CD4-positive, alpha-beta memory T cell (primary cell): ENCODE measurements at regions not wholly inside any gene's neighbourhood (a gene's known extent, or its start where the extent isn't known, plus 50 kb on each side); places are given as distances from the start of the nearest gene placed in this dataset.

Source experiments
- CTCF ChIA-PET: fragments of 350-600 bp; sonication (Branson Sonifier 250); formaldehyde crosslinking; loops from one replicate; lab custom pipeline; 2021; ENCODE audit warnings: inconsistent platforms; ENCODE audit not compliant: partially characterized antibody; lab: Charles Lee
- POLR2A ChIA-PET: fragments of 350-600 bp; sonication (Branson Sonifier 250); formaldehyde crosslinking; loops from one replicate; lab custom pipeline; 2021; ENCODE audit not compliant: partially characterized antibody; lab: Charles Lee
- DNase-seq, 5 donors: peaks; one replicate each; pipeline versions ENCODE4 v3.0.0 to v3.0.0-alpha.2; 2020 to 2022; ENCODE audit warnings: mixed read lengths in 1 of 5
- H3K27ac ChIP-seq: one replicate; pipeline ENCODE4 v1.7.0; 2013; ENCODE audit warnings: low read depth, low read length
- H3K27me3 ChIP-seq: 2 replicates; pipeline ENCODE4 v1.7.0; 2013; ENCODE audit warnings: mild to moderate bottlenecking, low read length, moderate library complexity; ENCODE audit not compliant: insufficient read depth
- H3K36me3 ChIP-seq: 2 replicates; pipeline ENCODE4 v1.7.0; 2013; ENCODE audit warnings: mild to moderate bottlenecking, low read length, moderate library complexity; ENCODE audit not compliant: insufficient read depth
- H3K4me1 ChIP-seq: 2 replicates; pipeline ENCODE4 v1.7.0; 2013; ENCODE audit warnings: mild to moderate bottlenecking, low read length, moderate library complexity; ENCODE audit not compliant: insufficient read depth
- H3K4me3 ChIP-seq, 2 donors: one replicate each; pipeline ENCODE4 v1.7.0; 2013; ENCODE audit warnings: low read length in 2 of 2, mild to moderate bottlenecking in 1 of 2
- H3K9me3 ChIP-seq, 2 donors: one replicate each; pipeline ENCODE4 v1.7.0; 2013; ENCODE audit warnings: low read length in 2 of 2, control low read depth in 1 of 2; ENCODE audit not compliant: control insufficient read depth in 1 of 2
- H3K27ac Mint-ChIP-seq, 7 donors: one replicate each; pipeline ENCODE4 v1.8.0; 2020 to 2021; ENCODE audit warnings: mixed read lengths in 7 of 7, mild to moderate bottlenecking in 6 of 7, inconsistent platforms in 3 of 7, moderate library complexity in 3 of 7
- H3K27me3 Mint-ChIP-seq, 2 donors: one replicate each; pipeline ENCODE4 v1.8.0; 2020 to 2021; ENCODE audit warnings: mixed read lengths in 2 of 2
- H3K36me3 Mint-ChIP-seq, 2 donors: one replicate each; pipeline ENCODE4 v1.8.0; 2020 to 2021; ENCODE audit warnings: mixed read lengths in 2 of 2, inconsistent platforms in 1 of 2, mild to moderate bottlenecking in 1 of 2
- H3K4me1 Mint-ChIP-seq, 4 donors: one replicate each; pipeline ENCODE4 v1.8.0; 2020 to 2021; ENCODE audit warnings: mixed read lengths in 4 of 4, mild to moderate bottlenecking in 1 of 4
- H3K4me3 Mint-ChIP-seq, 8 donors: one replicate each; pipeline ENCODE4 v1.8.0; 2020 to 2021; ENCODE audit warnings: mixed read lengths in 8 of 8, mild to moderate bottlenecking in 7 of 8, moderate library complexity in 6 of 8, inconsistent platforms in 3 of 8
- H3K9me3 Mint-ChIP-seq, 8 donors: one replicate each; pipeline ENCODE4 v1.8.0; 2020 to 2021; ENCODE audit warnings: mixed read lengths in 8 of 8, mild to moderate bottlenecking in 5 of 8, inconsistent platforms in 3 of 8, moderate library complexity in 1 of 8
- intact Hi-C: fragments of 100-400 bp; cut with micrococcal nuclease; formaldehyde crosslinking; loops from one replicate; pipeline ENCODE4 v1.15.1; 2023

- DNase-seq: no peak
- Mint-ChIP-seq H3K9me3 (peaks cover 0 to 8% (median 2%) of the 10 kb centered on the region in 8 donors), H3K4me3 (no peak overlapping the region), H3K27me3 (no peaks in the 10 kb centered on the region), H3K27ac (no peak overlapping the region), H3K4me1 (no peaks in the 10 kb centered on the region), H3K36me3 (no peaks in the 10 kb centered on the region)
- H3K9me3 ChIP-seq: no peaks in the 10 kb centered on the region
- intact Hi-C loops: no loop called here
- no peaks in the 10 kb centered on the region for H3K27me3 ChIP-seq
- H3K4me1 ChIP-seq: no peaks in the 10 kb centered on the region
- CTCF ChIA-PET: no interaction called here
- no peak overlapping the region for H3K4me3 ChIP-seq
- H3K27ac ChIP-seq: no peak overlapping the region
- no peaks in the 10 kb centered on the region for H3K36me3 ChIP-seq
- POLR2A ChIA-PET: no interaction called here
Observed at GRCh38 chr3:82423268-82424030, 662.0 kb upstream of the GBE1 start.

- H3K4me1 Mint-ChIP-seq: no peaks in the 10 kb centered on the region
Observed at GRCh38 chr3:82416830-82417229, 655.4 kb upstream of the GBE1 start.

GRCh38 chr3:82416349-82416748, 654.9 kb upstream of the GBE1 start:
- no peaks in the 10 kb centered on the region for H3K4me1 Mint-ChIP-seq
- H3K9me3 Mint-ChIP-seq: peaks cover 0 to 16% (median 4%) of the 10 kb centered on the region in 8 donors
- Histone ChIP-seq H3K4me3 (no peak overlapping the region), H3K36me3 (no peaks in the 10 kb centered on the region), H3K9me3 (no peaks in the 10 kb centered on the region), H3K4me1 (no peaks in the 10 kb centered on the region), H3K27ac (no peak overlapping the region), H3K27me3 (no peaks in the 10 kb centered on the region)
- DNase-seq: no peak
- H3K27ac Mint-ChIP-seq: no peak overlapping the region
- no peak overlapping the region for H3K4me3 Mint-ChIP-seq
- ChIA-PET CTCF (no interaction called here), POLR2A (no interaction called here)
- intact Hi-C loops: no loop called here
- H3K27me3 Mint-ChIP-seq: no peaks in the 10 kb centered on the region
- H3K36me3 Mint-ChIP-seq: no peaks in the 10 kb centered on the region

More at GRCh38 chr3:82416830-82417229, 655.4 kb upstream of the GBE1 start:
- CTCF ChIA-PET: no interaction called here
- POLR2A ChIA-PET: no interaction called here
- H3K36me3 ChIP-seq: no peaks in the 10 kb centered on the region
- H3K27ac ChIP-seq: no peak overlapping the region
- Mint-ChIP-seq H3K36me3 (no peaks in the 10 kb centered on the region), H3K27me3 (no peaks in the 10 kb centered on the region), H3K9me3 (peaks cover 0 to 16% (median 4%) of the 10 kb centered on the region in 8 donors), H3K27ac (no peak overlapping the region), H3K4me3 (no peak overlapping the region)
- no peak for DNase-seq
- intact Hi-C loops: no loop called here
- no peak overlapping the region for H3K4me3 ChIP-seq
- H3K9me3 ChIP-seq: no peaks in the 10 kb centered on the region
- H3K27me3 ChIP-seq: no peaks in the 10 kb centered on the region
- no peaks in the 10 kb centered on the region for H3K4me1 ChIP-seq

GRCh38 chr3:82413171-82413570, 651.7 kb upstream of the GBE1 start:
- CTCF ChIA-PET: no interaction called here
- no peak overlapping the region for H3K4me3 Mint-ChIP-seq
- H3K36me3 ChIP-seq: no peaks in the 10 kb centered on the region
- H3K4me3 ChIP-seq: no peak overlapping the region
- H3K4me1 ChIP-seq: no peaks in the 10 kb centered on the region
- no peak overlapping the region for H3K27ac Mint-ChIP-seq
- POLR2A ChIA-PET: no interaction called here
- no peaks in the 10 kb centered on the region for H3K9me3 ChIP-seq
- intact Hi-C loops: no loop called here
- no peaks in the 10 kb centered on the region for H3K36me3 Mint-ChIP-seq
- DNase-seq: no peak
- H3K27ac ChIP-seq: no peak overlapping the region
- no peaks in the 10 kb centered on the region for H3K4me1 Mint-ChIP-seq
- H3K27me3 Mint-ChIP-seq: no peaks in the 10 kb centered on the region
- no peaks in the 10 kb centered on the region for H3K27me3 ChIP-seq
- peaks cover 0 to 13% (median 8%) of the 10 kb centered on the region in 8 donors for H3K9me3 Mint-ChIP-seq

- no peak overlapping the region for H3K4me3 Mint-ChIP-seq
- CTCF ChIA-PET: no interaction called here
- POLR2A ChIA-PET: no interaction called here
- no peak for DNase-seq
- Histone ChIP-seq H3K4me3 (no peak overlapping the region), H3K4me1 (no peaks in the 10 kb centered on the region), H3K27me3 (no peaks in the 10 kb centered on the region), H3K36me3 (no peaks in the 10 kb centered on the region), H3K9me3 (no peaks in the 10 kb centered on the region), H3K27ac (no peak overlapping the region)
- no peaks in the 10 kb centered on the region for H3K27me3 Mint-ChIP-seq
- intact Hi-C loops: no loop called here
- no peak overlapping the region for H3K27ac Mint-ChIP-seq
- H3K9me3 Mint-ChIP-seq: peaks cover 2 to 9% (median 5%) of the 10 kb centered on the region in 8 donors
- no peaks in the 10 kb centered on the region for H3K36me3 Mint-ChIP-seq
- no peaks in the 10 kb centered on the region for H3K4me1 Mint-ChIP-seq
Observed at GRCh38 chr3:82410366-82410765, 648.9 kb upstream of the GBE1 start.

GRCh38 chr3:82409842-82410241, 648.4 kb upstream of the GBE1 start:
- no peak overlapping the region for H3K27ac Mint-ChIP-seq
- ChIA-PET POLR2A (no interaction called here), CTCF (no interaction called here)
- Histone ChIP-seq H3K36me3 (no peaks in the 10 kb centered on the region), H3K4me1 (no peaks in the 10 kb centered on the region), H3K9me3 (no peaks in the 10 kb centered on the region), H3K4me3 (no peak overlapping the region), H3K27me3 (no peaks in the 10 kb centered on the region), H3K27ac (no peak overlapping the region)
- no peaks in the 10 kb centered on the region for H3K36me3 Mint-ChIP-seq
- intact Hi-C loops: no loop called here
- H3K9me3 Mint-ChIP-seq: peaks cover 0 to 10% (median 4%) of the 10 kb centered on the region in 8 donors
- no peaks in the 10 kb centered on the region for H3K4me1 Mint-ChIP-seq
- DNase-seq: no peak
- no peak overlapping the region for H3K4me3 Mint-ChIP-seq
- H3K27me3 Mint-ChIP-seq: no peaks in the 10 kb centered on the region

GRCh38 chr3:82392203-82392775, 630.8 kb upstream of the GBE1 start:
- Histone ChIP-seq H3K4me3 (no peak overlapping the region), H3K36me3 (no peaks in the 10 kb centered on the region), H3K27ac (no peak overlapping the region), H3K27me3 (no peaks in the 10 kb centered on the region), H3K4me1 (no peaks in the 10 kb centered on the region), H3K9me3 (no peaks in the 10 kb centered on the region)
- ChIA-PET CTCF (no interaction called here), POLR2A (no interaction called here)
- intact Hi-C loops: no loop called here
- H3K4me1 Mint-ChIP-seq: no peaks in the 10 kb centered on the region
- H3K27me3 Mint-ChIP-seq: no peaks in the 10 kb centered on the region
- no peaks in the 10 kb centered on the region for H3K36me3 Mint-ChIP-seq
- no peak overlapping the region for H3K27ac Mint-ChIP-seq
- H3K4me3 Mint-ChIP-seq: no peak overlapping the region
- DNase-seq: no peak
- H3K9me3 Mint-ChIP-seq: peaks cover 0 to 11% (median 4%) of the 10 kb centered on the region in 8 donors
